ENCODE measurements at regions not wholly inside any gene's neighbourhood (a gene's known extent, or its start where the extent isn't known, plus 50 kb on each side); places are given as distances from the start of the nearest gene placed in this dataset.

GRCh38 chr6:56897789-56898529 is 56.9 kb upstream of the BEND6 start:
- Mint-ChIP-seq H3K27me3 (no peaks in the 10 kb centered on the region), H3K4me3 (no peak overlapping the region), H3K27ac (no peak overlapping the region), H3K36me3 (no peaks in the 10 kb centered on the region), H3K9me3 (no peaks in the 10 kb centered on the region), H3K4me1 (ENCODE audit: unreplicated experiment) (no peaks in the 10 kb centered on the region)
- TF ChIP-seq, protein P1, sequence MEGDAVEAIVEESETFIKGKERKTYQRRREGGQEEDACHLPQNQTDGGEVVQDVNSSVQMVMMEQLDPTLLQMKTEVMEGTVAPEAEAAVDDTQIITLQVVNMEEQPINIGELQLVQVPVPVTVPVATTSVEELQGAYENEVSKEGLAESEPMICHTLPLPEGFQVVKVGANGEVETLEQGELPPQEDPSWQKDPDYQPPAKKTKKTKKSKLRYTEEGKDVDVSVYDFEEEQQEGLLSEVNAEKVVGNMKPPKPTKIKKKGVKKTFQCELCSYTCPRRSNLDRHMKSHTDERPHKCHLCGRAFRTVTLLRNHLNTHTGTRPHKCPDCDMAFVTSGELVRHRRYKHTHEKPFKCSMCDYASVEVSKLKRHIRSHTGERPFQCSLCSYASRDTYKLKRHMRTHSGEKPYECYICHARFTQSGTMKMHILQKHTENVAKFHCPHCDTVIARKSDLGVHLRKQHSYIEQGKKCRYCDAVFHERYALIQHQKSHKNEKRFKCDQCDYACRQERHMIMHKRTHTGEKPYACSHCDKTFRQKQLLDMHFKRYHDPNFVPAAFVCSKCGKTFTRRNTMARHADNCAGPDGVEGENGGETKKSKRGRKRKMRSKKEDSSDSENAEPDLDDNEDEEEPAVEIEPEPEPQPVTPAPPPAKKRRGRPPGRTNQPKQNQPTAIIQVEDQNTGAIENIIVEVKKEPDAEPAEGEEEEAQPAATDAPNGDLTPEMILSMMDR (conservative IDR thresholded peaks at IDR 0.05) = no peak
- no peak for DNase-seq (ENCODE audit: extremely low spot score, unreplicated experiment)

GRCh38 chr6:56891754-56892153 is 63.2 kb upstream of the BEND6 start:
- Mint-ChIP-seq H3K4me1 (ENCODE audit: unreplicated experiment) (no peaks in the 10 kb centered on the region), H3K36me3 (no peaks in the 10 kb centered on the region), H3K9me3 (no peaks in the 10 kb centered on the region), H3K4me3 (no peak overlapping the region), H3K27me3 (no peaks in the 10 kb centered on the region), H3K27ac (no peak overlapping the region)
- no peak for DNase-seq (ENCODE audit: extremely low spot score, unreplicated experiment)
- TF ChIP-seq, protein P1 (conservative IDR thresholded peaks at IDR 0.05) = no peak

- DNase-seq (ENCODE audit: extremely low spot score, unreplicated experiment) = no peak
- H3K27me3 Mint-ChIP-seq = no peaks in the 10 kb centered on the region
- no peak overlapping the region for H3K4me3 Mint-ChIP-seq
- TF ChIP-seq, protein P1 (conservative IDR thresholded peaks at IDR 0.05) = no peak
- H3K4me1 Mint-ChIP-seq (ENCODE audit: unreplicated experiment) = no peaks in the 10 kb centered on the region
- H3K36me3 Mint-ChIP-seq = no peaks in the 10 kb centered on the region
- no peaks in the 10 kb centered on the region for H3K9me3 Mint-ChIP-seq
- H3K27ac Mint-ChIP-seq = no peak overlapping the region
Observed at GRCh38 chr6:56890683-56891429, 64.1 kb upstream of the BEND6 start.

DNA sequence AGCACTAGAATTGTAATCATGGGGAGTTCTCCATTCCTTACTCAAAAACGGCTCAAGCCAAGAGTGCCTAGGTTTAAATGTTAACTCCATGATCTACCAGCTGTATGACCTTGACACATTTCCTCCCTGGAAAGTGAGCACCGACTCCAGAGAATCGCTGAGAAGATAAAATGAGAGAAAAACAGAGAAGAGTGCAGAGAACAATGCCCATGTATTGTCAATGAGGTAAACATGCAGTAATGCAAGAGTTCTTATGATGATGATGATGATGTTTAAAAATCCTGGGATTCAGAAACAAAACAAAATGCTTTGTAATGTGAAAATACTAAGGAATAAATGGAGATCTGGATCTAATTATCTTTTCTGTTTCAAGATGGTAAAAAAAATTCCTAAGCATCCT is 64.8 kb upstream of the BEND6 start:
- DNase-seq (ENCODE audit: extremely low spot score, unreplicated experiment) = no peak
- Mint-ChIP-seq H3K9me3 (no peaks in the 10 kb centered on the region), H3K36me3 (no peaks in the 10 kb centered on the region), H3K27ac (no peak overlapping the region), H3K27me3 (no peaks in the 10 kb centered on the region), H3K4me3 (no peak overlapping the region), H3K4me1 (ENCODE audit: unreplicated experiment) (no peaks in the 10 kb centered on the region)
- TF ChIP-seq, protein P1 (conservative IDR thresholded peaks at IDR 0.05) = no peak

GRCh38 chr6:56889492-56889891 is 65.4 kb upstream of the BEND6 start:
- Mint-ChIP-seq H3K36me3 (no peaks in the 10 kb centered on the region), H3K4me1 (ENCODE audit: unreplicated experiment) (no peaks in the 10 kb centered on the region), H3K9me3 (no peaks in the 10 kb centered on the region), H3K27me3 (no peaks in the 10 kb centered on the region), H3K27ac (no peak overlapping the region), H3K4me3 (no peak overlapping the region)
- TF ChIP-seq, protein P1 (conservative IDR thresholded peaks at IDR 0.05) = no peak
- no peak for DNase-seq (ENCODE audit: extremely low spot score, unreplicated experiment)
